ENCODE measurements at regions not wholly inside any gene's neighbourhood (a gene's known extent, or its start where the extent isn't known, plus 50 kb on each side); places are given as distances from the start of the nearest gene placed in this dataset.

GRCh38 chr3:83928903-83929302, 1029.9 kb upstream of the CADM2 start:
- TF ChIP-seq CTCF (IDR thresholded peaks at IDR 0.05) (no peak), EP300 (IDR thresholded peaks at IDR 0.05) (no peak), POLR2A (IDR thresholded peaks at IDR 0.05) (no peak)

All from suprapubic skin (tissue), 3 donors.